GM20000 (cell line): ENCODE measurements at regions not wholly inside any gene's neighbourhood (a gene's known extent, or its start where the extent isn't known, plus 50 kb on each side); places are given as distances from the start of the nearest gene placed in this dataset.

Experiments used
- DNase-seq: peaks from one replicate; pipeline ENCODE4 v3.0.0; 2012; ENCODE audit warnings: low spot score
- TF ChIP-seq, protein P1 (sequence below): IDR thresholded peaks from 2 replicates; pipeline ENCODE4 v1.5.1; 2012; ENCODE audit warnings: mild to moderate bottlenecking, control low read depth; ENCODE audit errors: extremely low read depth, missing control alignments

DNA sequence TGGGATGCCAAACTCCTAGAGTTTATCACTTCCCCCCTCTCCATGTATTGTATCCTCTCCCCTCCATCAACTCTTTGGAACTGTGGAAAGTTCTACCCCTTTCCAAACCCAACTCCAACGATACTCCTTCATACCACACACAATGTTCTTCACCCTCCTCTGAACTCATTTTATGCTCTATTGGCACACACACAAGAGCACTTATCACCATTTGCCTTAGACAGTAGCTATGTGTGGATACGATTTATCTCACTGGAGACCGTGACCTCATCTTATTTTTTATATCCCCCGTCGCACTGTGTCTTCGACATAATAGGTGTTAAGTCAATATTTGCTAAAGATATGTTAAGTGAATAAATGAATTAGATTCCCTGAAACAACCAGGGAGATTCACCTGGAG, 316.5 kb upstream of the PROK2 start:
- no peak for DNase-seq
- TF ChIP-seq, protein P1, sequence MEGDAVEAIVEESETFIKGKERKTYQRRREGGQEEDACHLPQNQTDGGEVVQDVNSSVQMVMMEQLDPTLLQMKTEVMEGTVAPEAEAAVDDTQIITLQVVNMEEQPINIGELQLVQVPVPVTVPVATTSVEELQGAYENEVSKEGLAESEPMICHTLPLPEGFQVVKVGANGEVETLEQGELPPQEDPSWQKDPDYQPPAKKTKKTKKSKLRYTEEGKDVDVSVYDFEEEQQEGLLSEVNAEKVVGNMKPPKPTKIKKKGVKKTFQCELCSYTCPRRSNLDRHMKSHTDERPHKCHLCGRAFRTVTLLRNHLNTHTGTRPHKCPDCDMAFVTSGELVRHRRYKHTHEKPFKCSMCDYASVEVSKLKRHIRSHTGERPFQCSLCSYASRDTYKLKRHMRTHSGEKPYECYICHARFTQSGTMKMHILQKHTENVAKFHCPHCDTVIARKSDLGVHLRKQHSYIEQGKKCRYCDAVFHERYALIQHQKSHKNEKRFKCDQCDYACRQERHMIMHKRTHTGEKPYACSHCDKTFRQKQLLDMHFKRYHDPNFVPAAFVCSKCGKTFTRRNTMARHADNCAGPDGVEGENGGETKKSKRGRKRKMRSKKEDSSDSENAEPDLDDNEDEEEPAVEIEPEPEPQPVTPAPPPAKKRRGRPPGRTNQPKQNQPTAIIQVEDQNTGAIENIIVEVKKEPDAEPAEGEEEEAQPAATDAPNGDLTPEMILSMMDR = no peak

DNA sequence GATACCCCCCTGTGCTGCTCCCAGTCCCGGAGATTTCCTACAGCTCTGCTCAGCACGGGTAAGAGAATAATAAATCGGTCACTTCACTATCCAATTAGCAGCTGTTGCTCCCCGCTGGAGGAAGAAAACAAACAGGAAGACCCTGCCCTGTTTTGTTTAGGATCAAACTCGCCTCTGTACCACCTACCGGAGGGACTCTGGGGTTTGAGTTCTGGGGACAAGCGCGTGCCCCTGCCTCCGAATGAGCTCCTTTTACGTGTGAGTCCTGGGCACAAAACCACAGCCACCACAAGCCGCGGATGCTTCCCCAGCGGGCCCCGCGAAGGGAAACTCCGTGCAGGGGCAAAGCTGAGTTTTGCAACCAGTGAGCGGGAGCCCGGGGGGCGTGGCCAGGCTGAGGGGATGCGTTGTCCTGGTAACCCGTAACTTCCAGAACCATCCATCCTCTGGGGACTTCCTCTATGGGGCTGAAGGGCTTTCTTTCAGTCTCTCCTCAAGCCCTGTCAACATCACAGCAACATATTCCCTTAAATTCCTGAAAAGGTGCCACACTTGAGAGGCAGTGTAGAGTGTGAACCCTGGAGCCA, 315.7 kb upstream of the PROK2 start:
- peak; percentile 84 for DNase-seq
- TF ChIP-seq, protein P1 = no peak

DNA sequence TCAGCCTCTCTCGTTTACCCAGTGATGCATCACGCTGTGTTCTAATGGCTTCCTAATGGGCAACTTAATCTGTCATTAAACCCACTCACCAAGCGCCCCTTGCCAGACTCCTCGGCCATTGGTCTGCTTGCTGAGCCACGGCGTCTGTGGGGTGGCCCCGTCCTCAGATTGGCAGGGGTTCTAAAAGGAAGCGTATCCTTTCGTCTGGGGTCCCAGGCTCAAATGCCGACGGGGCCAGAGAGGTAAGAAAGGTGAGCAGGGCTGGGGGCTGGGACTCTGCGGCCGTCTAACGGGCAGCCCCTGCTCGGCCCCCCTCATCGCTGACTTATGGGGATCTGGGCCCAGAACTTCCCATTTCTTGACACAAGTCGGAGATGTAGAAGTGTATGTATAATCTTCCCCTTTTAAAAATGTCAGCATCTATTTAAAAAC, 315.1 kb upstream of the PROK2 start:
- TF ChIP-seq, protein P1 = no peak
- no peak for DNase-seq

DNA sequence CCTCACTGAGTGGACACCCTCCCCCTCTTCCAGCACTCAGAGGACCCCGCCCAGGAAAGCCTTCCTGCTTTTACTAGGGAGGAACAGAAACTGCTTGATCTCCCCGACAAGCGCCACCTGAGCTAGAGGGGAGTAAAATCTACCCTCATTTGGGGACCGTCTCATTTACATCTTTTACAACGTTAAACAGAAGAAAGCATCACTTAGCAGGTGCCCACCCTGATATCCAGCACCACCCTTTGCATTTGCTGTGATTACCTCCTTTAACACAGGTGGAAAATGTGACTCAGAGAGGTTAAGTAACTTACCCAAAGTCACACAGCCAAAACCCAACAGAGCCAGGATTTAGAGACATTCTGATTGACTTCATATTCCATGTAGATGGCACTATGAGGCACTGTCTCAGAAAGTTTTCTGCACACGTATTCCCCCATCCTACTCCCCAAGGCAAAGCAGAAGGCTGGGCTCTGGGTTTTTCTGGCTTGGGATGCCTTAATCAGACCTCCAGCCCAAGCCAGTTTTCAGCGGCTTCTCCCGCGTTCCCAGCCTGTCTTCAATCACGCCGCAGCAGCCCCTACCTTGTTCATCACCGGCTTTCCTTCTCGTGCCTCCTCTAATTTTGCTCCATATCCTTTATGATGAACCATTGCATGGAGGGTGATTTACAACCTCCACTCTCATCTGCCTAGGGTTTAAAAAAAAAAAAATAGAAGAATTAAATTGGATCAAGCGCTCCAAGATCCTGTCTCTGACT, 314.6 kb upstream of the PROK2 start:
- TF ChIP-seq, protein P1 = no peak
- DNase-seq = no peak

DNA sequence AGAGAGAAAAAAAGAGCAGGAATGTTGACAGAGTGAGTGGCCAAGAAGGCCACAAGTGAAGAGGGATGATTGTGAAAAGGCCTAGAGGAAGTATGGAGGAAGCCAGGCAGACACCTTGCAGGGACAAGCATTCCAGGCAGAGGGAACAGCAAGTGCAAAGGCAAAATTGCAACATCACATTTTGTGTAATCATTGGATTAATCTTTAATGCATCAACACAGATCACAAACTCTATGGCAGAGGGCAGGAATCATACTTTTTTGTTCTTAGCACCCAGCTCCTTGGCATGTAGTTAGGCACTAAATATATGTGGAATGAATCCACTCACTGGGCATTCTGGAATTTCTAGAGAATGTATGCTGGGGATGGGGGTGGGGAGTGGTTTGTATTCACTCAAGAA, 312.1 kb upstream of the PROK2 start:
- TF ChIP-seq, protein P1 = no peak

DNA sequence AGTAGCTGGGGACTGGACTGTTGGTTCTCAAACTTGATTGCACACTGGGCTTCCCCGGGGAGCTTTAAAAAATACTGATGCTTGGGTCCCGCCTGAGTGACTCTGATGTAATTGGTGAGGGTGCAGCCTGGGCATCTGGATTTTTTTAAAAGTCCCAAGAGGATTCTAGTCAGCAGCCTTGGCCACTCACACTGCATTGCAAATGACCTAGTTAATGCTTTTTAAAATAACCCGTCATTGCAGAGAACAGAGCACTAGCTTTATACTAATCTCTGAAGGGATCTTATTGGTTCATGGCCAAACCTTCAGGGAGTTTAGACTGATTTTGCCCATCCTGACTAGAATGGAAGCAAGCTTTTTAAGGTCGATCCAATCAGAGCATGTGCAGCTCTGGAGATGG, 310.6 kb upstream of the PROK2 start:
- DNase-seq = no peak
- TF ChIP-seq, protein P1 = no peak

More for the DNA sequence above, 312.1 kb upstream of the PROK2 start:
- DNase-seq = no peak

DNA sequence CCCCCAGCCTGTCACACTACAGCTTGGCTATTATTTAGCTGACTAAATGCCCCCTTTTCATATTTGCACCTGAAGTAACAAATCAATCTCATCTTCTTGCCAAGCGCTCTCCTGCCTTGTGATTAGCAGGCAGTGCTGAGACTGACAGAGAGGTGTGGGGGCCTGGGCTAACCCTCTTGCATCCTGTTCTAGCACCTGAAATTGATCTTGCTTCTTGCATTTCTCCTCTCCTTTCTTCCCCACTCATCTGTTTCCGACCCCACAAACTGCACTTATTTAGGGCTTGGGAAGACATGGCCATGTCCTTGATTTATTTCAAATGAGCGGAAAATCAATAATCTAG, 309.0 kb upstream of the PROK2 start:
- no peak for DNase-seq
- TF ChIP-seq, protein P1 = no peak
